ENCODE measurements at regions not wholly inside any gene's neighbourhood (a gene's known extent, or its start where the extent isn't known, plus 50 kb on each side); places are given as distances from the start of the nearest gene placed in this dataset.

DNA sequence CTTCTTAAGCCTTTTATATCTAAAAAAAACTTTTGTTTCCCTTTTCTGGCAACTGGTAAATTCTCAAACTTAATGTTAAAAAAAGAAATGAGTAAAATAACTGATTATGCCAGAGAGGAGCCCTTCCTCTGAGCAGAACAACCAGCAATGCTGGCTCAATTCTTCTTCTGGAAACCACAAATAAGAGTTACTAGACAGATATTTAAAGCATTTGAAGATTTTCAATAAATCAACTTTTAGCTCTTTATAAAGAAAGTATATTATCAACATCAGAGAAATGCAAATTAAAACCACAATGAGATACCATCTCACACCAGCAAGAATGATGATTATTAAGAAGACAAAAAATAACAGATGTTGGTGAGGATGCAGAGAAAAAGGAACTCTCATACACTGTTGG, 61.1 kb upstream of the TCF21 start:
- TF ChIP-seq, protein P1, sequence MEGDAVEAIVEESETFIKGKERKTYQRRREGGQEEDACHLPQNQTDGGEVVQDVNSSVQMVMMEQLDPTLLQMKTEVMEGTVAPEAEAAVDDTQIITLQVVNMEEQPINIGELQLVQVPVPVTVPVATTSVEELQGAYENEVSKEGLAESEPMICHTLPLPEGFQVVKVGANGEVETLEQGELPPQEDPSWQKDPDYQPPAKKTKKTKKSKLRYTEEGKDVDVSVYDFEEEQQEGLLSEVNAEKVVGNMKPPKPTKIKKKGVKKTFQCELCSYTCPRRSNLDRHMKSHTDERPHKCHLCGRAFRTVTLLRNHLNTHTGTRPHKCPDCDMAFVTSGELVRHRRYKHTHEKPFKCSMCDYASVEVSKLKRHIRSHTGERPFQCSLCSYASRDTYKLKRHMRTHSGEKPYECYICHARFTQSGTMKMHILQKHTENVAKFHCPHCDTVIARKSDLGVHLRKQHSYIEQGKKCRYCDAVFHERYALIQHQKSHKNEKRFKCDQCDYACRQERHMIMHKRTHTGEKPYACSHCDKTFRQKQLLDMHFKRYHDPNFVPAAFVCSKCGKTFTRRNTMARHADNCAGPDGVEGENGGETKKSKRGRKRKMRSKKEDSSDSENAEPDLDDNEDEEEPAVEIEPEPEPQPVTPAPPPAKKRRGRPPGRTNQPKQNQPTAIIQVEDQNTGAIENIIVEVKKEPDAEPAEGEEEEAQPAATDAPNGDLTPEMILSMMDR (IDR thresholded peaks at IDR 0.05; ENCODE audit: insufficient read depth, low read length): no peak
- TF ChIP-seq POLR2AphosphoS5 (IDR thresholded peaks at IDR 0.05; ENCODE audit: low read depth) (no peak), GABPA (IDR thresholded peaks at IDR 0.05; ENCODE audit: low read depth) (no peak)
- TF ChIP-seq, protein P2, sequence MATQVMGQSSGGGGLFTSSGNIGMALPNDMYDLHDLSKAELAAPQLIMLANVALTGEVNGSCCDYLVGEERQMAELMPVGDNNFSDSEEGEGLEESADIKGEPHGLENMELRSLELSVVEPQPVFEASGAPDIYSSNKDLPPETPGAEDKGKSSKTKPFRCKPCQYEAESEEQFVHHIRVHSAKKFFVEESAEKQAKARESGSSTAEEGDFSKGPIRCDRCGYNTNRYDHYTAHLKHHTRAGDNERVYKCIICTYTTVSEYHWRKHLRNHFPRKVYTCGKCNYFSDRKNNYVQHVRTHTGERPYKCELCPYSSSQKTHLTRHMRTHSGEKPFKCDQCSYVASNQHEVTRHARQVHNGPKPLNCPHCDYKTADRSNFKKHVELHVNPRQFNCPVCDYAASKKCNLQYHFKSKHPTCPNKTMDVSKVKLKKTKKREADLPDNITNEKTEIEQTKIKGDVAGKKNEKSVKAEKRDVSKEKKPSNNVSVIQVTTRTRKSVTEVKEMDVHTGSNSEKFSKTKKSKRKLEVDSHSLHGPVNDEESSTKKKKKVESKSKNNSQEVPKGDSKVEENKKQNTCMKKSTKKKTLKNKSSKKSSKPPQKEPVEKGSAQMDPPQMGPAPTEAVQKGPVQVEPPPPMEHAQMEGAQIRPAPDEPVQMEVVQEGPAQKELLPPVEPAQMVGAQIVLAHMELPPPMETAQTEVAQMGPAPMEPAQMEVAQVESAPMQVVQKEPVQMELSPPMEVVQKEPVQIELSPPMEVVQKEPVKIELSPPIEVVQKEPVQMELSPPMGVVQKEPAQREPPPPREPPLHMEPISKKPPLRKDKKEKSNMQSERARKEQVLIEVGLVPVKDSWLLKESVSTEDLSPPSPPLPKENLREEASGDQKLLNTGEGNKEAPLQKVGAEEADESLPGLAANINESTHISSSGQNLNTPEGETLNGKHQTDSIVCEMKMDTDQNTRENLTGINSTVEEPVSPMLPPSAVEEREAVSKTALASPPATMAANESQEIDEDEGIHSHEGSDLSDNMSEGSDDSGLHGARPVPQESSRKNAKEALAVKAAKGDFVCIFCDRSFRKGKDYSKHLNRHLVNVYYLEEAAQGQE (IDR thresholded peaks at IDR 0.05; ENCODE audit: insufficient replicate concordance, low read depth): no peak

Measured in HL-60 (cell line).